ENCODE measurements at regions not wholly inside any gene's neighbourhood (a gene's known extent, or its start where the extent isn't known, plus 50 kb on each side); places are given as distances from the start of the nearest gene placed in this dataset.
"Not testable (repeated sequence)": the region's sequence is repeated elsewhere in the genome, so short reads cannot be mapped to it uniquely, and the experiment has no call there.

- H3K36me3 Mint-ChIP-seq = peaks cover 28% of the 10 kb centered on the region
- H3K9me3 Mint-ChIP-seq, H3K27me3 Mint-ChIP-seq, H3K4me3 Mint-ChIP-seq, H3K4me1 Mint-ChIP-seq, DNase-seq, H3K27ac Mint-ChIP-seq: not testable (repeated sequence)
These were observed 53.9 kb upstream of the TNK2 start for GRCh38 chr3:195962222-195962621.

GRCh38 chr3:195960971-195961775 is 52.8 kb upstream of the TNK2 start:
- peak; percentile 54 for DNase-seq
- not testable (repeated sequence) for H3K4me3 Mint-ChIP-seq, H3K9me3 Mint-ChIP-seq, H3K4me1 Mint-ChIP-seq, H3K27me3 Mint-ChIP-seq
- peak overlapping the region; percentile 65 for H3K27ac Mint-ChIP-seq
- peaks cover 28% of the 10 kb centered on the region for H3K36me3 Mint-ChIP-seq

- H3K9me3 Mint-ChIP-seq, DNase-seq, H3K4me3 Mint-ChIP-seq, H3K27me3 Mint-ChIP-seq: not testable (repeated sequence)
- H3K4me1 Mint-ChIP-seq = peaks cover 15% of the 10 kb centered on the region
- H3K27ac Mint-ChIP-seq = peak overlapping the region; percentile 75
- peaks cover 28% of the 10 kb centered on the region for H3K36me3 Mint-ChIP-seq
These were observed 51.8 kb upstream of the TNK2 start for GRCh38 chr3:195960164-195960563.

DNA sequence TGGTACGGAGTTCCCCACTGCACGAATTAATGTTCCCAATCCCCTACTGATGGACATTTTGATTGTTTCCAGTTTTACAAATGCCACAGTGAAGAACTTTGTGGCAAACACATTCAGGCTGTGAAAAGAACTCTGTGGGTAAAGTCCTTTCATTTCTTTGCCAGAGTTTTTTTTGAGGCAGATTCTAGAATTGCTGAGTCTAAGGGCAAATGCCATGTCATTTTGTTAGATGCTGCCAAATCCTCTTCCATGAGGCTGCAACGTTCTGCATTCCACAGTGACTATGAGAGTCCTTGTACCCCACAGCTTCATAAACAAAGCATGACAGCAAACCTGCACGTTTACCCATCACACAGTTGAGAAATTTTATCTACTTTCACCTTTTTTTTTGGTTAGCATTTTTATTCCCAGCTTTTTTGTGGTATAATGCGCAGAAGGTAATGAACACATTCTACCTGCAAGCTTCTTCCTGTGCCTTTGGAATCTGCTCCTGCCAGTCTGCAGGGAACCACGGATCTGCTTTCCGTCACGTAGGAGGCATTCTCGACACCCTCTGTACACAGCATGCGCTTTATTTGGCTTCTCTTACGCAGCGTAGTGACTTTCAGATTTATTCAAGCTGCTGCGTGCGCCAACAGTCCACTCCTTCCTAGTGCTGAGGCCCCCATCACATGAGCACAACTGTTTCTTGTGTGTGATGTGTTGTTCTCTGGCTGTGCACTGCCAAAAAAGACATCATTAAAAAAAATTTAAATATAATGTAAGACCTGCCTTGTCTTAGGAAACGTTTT is 51.2 kb upstream of the TNK2 start:
- H3K36me3 Mint-ChIP-seq = peaks cover 28% of the 10 kb centered on the region
- H3K27me3 Mint-ChIP-seq, DNase-seq: not testable (repeated sequence)

DNA sequence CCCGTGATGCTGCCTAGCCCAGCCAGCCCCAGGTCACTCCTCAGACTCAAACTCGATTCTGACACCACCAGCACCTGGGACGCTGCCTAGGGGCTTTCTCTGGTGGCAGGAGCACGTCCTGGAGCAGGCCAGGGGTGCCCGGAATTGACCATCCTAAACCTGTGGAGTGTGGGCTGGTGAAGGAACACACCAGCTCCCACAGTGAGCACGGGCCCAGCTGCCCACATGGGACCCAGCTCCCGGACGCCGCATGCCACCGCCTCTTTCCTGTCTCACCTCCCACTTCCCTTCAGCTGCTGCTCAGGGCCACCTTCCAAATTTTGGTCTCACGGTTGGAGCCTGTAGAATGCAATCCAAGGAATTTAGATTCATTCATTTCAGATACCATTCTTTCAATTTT is 50.4 kb upstream of the TNK2 start:
- not testable (repeated sequence) for H3K9me3 Mint-ChIP-seq, DNase-seq, H3K4me3 Mint-ChIP-seq, H3K27me3 Mint-ChIP-seq
- peaks cover 28% of the 10 kb centered on the region for H3K36me3 Mint-ChIP-seq
- H3K4me1 Mint-ChIP-seq = peaks cover 15% of the 10 kb centered on the region
- peak overlapping the region; percentile 38 for H3K27ac Mint-ChIP-seq

More for the DNA sequence above, 51.2 kb upstream of the TNK2 start:
- not testable (repeated sequence) for H3K4me3 Mint-ChIP-seq, H3K27ac Mint-ChIP-seq, H3K9me3 Mint-ChIP-seq
- peaks cover 15% of the 10 kb centered on the region for H3K4me1 Mint-ChIP-seq
